ENCODE measurements at regions not wholly inside any gene's neighbourhood (a gene's known extent, or its start where the extent isn't known, plus 50 kb on each side); places are given as distances from the start of the nearest gene placed in this dataset.

GRCh38 chr5:36360307-36360706 is 58.6 kb upstream of the RANBP3L start:
- TF ChIP-seq CTCF (IDR thresholded peaks at IDR 0.05), result no peak
- no peak for TF ChIP-seq POLR2A (IDR thresholded peaks at IDR 0.05)

Measured in lower leg skin (tissue), 3 donors.